Neuronal stem cell (in vitro differentiated cells): ENCODE measurements at regions not wholly inside any gene's neighbourhood (a gene's known extent, or its start where the extent isn't known, plus 50 kb on each side); places are given as distances from the start of the nearest gene placed in this dataset.

ENCODE experiments used
- DNase-seq: peaks from one replicate; pipeline ENCODE4 v3.0.0-alpha.2; 2013; ENCODE audit warnings: low spot score
- H2AFZ ChIP-seq: one replicate; pipeline ENCODE4 v1.6.1; 2013; ENCODE audit warnings: mild to moderate bottlenecking, low read length, inconsistent platforms
- H2AK5ac ChIP-seq: 2 replicates; pipeline ENCODE4 v1.6.1; 2013; ENCODE audit warnings: low read depth, mild to moderate bottlenecking, inconsistent platforms, low read length, moderate library complexity, mixed read lengths
- H2BK120ac ChIP-seq: 2 replicates; pipeline ENCODE4 v1.6.1; 2013; ENCODE audit warnings: low read depth, mild to moderate bottlenecking, inconsistent platforms, low read length, moderate library complexity, mixed read lengths
- H2BK12ac ChIP-seq: one replicate; pipeline ENCODE4 v1.6.1; 2013; ENCODE audit warnings: low read length, inconsistent platforms
- H2BK15ac ChIP-seq: 2 replicates; pipeline ENCODE4 v1.6.1; 2013; ENCODE audit warnings: mild to moderate bottlenecking, low read length, inconsistent platforms, mixed read lengths
- H2BK5ac ChIP-seq: one replicate; pipeline ENCODE4 v1.6.1; 2013; ENCODE audit warnings: inconsistent platforms, mild to moderate bottlenecking, low read length, moderate library complexity
- H3K14ac ChIP-seq: one replicate; pipeline ENCODE4 v1.6.1; 2013; ENCODE audit warnings: low read length, inconsistent platforms
- H3K18ac ChIP-seq: 2 replicates; pipeline ENCODE4 v1.6.1; 2013; ENCODE audit warnings: low read length, inconsistent platforms
- H3K23ac ChIP-seq: 2 replicates; pipeline ENCODE4 v1.6.1; 2013; ENCODE audit warnings: low read depth, mild to moderate bottlenecking, mixed read lengths, low read length, inconsistent platforms; ENCODE audit not compliant: poor library complexity
- H3K27ac ChIP-seq: replicated peaks from 3 replicates; pipeline ENCODE4 v1.5.1; 2013; ENCODE audit warnings: low read length, inconsistent platforms
- H3K27me3 ChIP-seq, 3 experiments: 2 replicates each; pipeline ENCODE4 v1.6.1; 2013; ENCODE audit warnings: low read length in 3 of 3, mild to moderate bottlenecking in 2 of 3, inconsistent platforms in 1 of 3, low read depth in 1 of 3, mixed read lengths in 1 of 3, moderate library complexity in 1 of 3; ENCODE audit not compliant: control insufficient read depth in 3 of 3, insufficient read depth in 3 of 3
- H3K36me3 ChIP-seq, 2 donors: replicated peaks in 1 of 2; 2 replicates each; pipeline ENCODE4 v1.6.1; 2013; ENCODE audit warnings: low read length in 2 of 2; ENCODE audit not compliant: control insufficient read depth in 2 of 2, insufficient read depth in 2 of 2
- H3K4ac ChIP-seq: 2 replicates; pipeline ENCODE4 v1.6.1; 2013; ENCODE audit warnings: inconsistent platforms, mild to moderate bottlenecking, low read length, moderate library complexity
- H3K4me1 ChIP-seq, 2 donors: 1 replicate in 1 of 2; 2 replicates in 1 of 2; pipeline ENCODE4 v1.6.1; 2013; ENCODE audit warnings: low read length in 2 of 2, low read depth in 1 of 2; ENCODE audit not compliant: control insufficient read depth in 2 of 2, insufficient read depth in 1 of 2
- H3K4me2 ChIP-seq: one replicate; pipeline ENCODE4 v1.6.1; 2013; ENCODE audit warnings: mild to moderate bottlenecking, low read length, inconsistent platforms; ENCODE audit not compliant: insufficient read depth, poor library complexity, severe bottlenecking
- H3K4me3 ChIP-seq, 2 donors: 2 replicates each; pipeline ENCODE4 v1.5.1; 2013; ENCODE audit warnings: low read length in 2 of 2, mild to moderate bottlenecking in 2 of 2, inconsistent platforms in 1 of 2, moderate library complexity in 1 of 2
- H3K79me1 ChIP-seq: one replicate; pipeline ENCODE4 v1.6.1; 2013; ENCODE audit warnings: low read depth, mild to moderate bottlenecking, inconsistent platforms, low read length, moderate library complexity
- H3K9ac ChIP-seq: one replicate; pipeline ENCODE4 v1.6.1; 2013; ENCODE audit warnings: mild to moderate bottlenecking, low read depth, low read length, inconsistent platforms; ENCODE audit not compliant: poor library complexity
- H3K9me3 ChIP-seq, 2 donors: replicated peaks in 1 of 2; 2 replicates each; pipeline versions ENCODE3 to v1.6.1; 2013; ENCODE audit warnings: low read length in 2 of 2, mild to moderate bottlenecking in 2 of 2, inconsistent platforms in 1 of 2, low read depth in 1 of 2, mixed read lengths in 1 of 2, moderate library complexity in 1 of 2; ENCODE audit not compliant: control insufficient read depth in 2 of 2, insufficient read depth in 1 of 2
- H4K8ac ChIP-seq: one replicate; pipeline ENCODE4 v1.6.1; 2013; ENCODE audit warnings: low read depth, mild to moderate bottlenecking, inconsistent platforms, low read length, moderate library complexity
- H4K91ac ChIP-seq: one replicate; pipeline ENCODE4 v1.6.1; 2013; ENCODE audit warnings: low read length, low read depth, mild to moderate bottlenecking, inconsistent platforms; ENCODE audit not compliant: poor library complexity
- WGBS, 2 donors: extraction: QIAGEN DNeasy Blood & Tissue Kit; methylation state at CpG; one replicate each; pipeline ENCODE4 v1.1.7; 2013; ENCODE audit warnings: missing lambda C conversion rate in 2 of 2, mixed read lengths in 1 of 2; ENCODE audit not compliant: insufficient read length in 2 of 2, insufficient replicate concordance in 1 of 2; ENCODE audit errors: extremely low coverage in 2 of 2; 5-methylcytosine and 5-hydroxymethylcytosine counted together

DNA sequence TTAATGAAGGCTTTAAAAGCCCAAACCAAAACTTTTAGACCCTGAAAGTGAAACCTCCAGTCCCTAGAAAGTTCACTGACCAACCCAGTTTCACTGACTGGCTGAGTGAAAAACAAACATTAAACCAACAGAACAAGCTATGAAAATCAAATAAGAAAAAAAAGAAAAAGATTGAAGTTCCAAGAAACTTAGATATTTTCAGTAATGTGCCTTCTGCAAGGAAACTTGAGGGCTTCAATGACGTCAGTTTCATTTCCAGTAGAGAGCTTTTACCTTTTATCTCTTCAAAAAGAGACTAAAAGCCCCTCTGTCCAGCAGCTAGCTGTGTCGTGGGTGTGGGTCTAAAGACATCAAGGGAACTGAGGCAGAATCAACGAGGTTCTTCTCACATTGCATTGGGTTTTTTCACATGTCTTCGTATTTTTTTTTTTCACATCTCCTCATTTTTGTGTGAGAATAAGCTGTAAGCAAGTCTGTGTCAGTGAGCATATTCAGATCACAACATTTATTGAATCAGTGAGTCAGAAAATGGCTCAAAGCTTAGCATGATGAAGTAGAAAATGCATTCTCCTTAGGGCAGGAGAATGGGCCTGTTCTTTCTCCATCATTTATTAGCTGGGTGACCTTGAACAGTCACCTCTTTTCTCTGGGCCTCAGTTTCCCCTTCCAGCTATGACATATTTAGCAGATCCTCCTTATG, 54.8 kb upstream of the BCL6 start:
- no peaks in the 10 kb centered on the region for H3K79me1 ChIP-seq
- H4K91ac ChIP-seq: no peak overlapping the region
- H3K18ac ChIP-seq: no peak overlapping the region
- no peak overlapping the region for H2BK15ac ChIP-seq
- no peak overlapping the region for H2AFZ ChIP-seq
- H3K4me1 ChIP-seq: no peaks in the 10 kb centered on the region
- no peaks in the 10 kb centered on the region for H3K36me3 ChIP-seq
- H3K4ac ChIP-seq: no peak overlapping the region
- no peak overlapping the region for H2BK120ac ChIP-seq
- no peak overlapping the region for H3K14ac ChIP-seq
- H3K23ac ChIP-seq: no peak overlapping the region
- H3K9ac ChIP-seq: no peak overlapping the region
- H3K4me3 ChIP-seq: no peak overlapping the region
- no peak for DNase-seq
- no peak overlapping the region for H3K27ac ChIP-seq
- WGBS, 2 donors: no CpG with 5 or more reads among the region's 4 CpGs
- no peak overlapping the region for H4K8ac ChIP-seq
- H2AK5ac ChIP-seq: no peak overlapping the region
- no peaks in the 10 kb centered on the region for H3K27me3 ChIP-seq
- H3K4me2 ChIP-seq: no peak overlapping the region
- no peak overlapping the region for H2BK12ac ChIP-seq
- H2BK5ac ChIP-seq: no peak overlapping the region
- no peaks in the 10 kb centered on the region for H3K9me3 ChIP-seq

DNA sequence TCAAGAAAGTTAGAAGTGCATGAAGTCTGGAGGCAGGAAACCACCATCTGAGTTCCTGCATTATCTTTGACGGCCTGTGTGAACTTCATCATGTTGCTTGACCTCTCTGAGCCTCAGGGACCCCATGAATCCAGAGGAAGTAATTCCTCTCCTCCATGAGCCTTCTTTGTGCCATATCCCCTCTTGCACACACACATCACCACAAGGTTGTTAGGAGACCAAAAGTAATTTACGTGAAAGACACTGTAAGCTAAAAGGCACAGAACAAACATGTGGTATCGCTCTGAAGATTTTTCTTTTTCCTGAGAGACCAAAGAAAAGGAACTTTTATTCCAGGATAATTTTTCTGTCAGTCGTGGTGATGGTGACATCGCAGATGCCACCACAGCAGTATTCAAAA, 55.9 kb upstream of the BCL6 start:
- Histone ChIP-seq H3K9me3 (no peaks in the 10 kb centered on the region), H2BK15ac (no peak overlapping the region), H3K9ac (no peak overlapping the region), H4K8ac (no peak overlapping the region), H2BK120ac (no peak overlapping the region), H2AK5ac (no peak overlapping the region), H3K23ac (no peak overlapping the region), H4K91ac (no peak overlapping the region), H3K27me3 (no peaks in the 10 kb centered on the region), H2BK12ac (no peak overlapping the region), H3K36me3 (no peaks in the 10 kb centered on the region), H3K79me1 (no peaks in the 10 kb centered on the region), H3K27ac (no peak overlapping the region), H2AFZ (no peak overlapping the region), H3K18ac (no peak overlapping the region), H2BK5ac (no peak overlapping the region), H3K14ac (no peak overlapping the region), H3K4me1 (no peaks in the 10 kb centered on the region), H3K4me3 (no peak overlapping the region), H3K4me2 (no peak overlapping the region), H3K4ac (no peak overlapping the region)
- DNase-seq: no peak
- WGBS, 2 donors: no CpG with 5 or more reads among the region's 5 CpGs

DNA sequence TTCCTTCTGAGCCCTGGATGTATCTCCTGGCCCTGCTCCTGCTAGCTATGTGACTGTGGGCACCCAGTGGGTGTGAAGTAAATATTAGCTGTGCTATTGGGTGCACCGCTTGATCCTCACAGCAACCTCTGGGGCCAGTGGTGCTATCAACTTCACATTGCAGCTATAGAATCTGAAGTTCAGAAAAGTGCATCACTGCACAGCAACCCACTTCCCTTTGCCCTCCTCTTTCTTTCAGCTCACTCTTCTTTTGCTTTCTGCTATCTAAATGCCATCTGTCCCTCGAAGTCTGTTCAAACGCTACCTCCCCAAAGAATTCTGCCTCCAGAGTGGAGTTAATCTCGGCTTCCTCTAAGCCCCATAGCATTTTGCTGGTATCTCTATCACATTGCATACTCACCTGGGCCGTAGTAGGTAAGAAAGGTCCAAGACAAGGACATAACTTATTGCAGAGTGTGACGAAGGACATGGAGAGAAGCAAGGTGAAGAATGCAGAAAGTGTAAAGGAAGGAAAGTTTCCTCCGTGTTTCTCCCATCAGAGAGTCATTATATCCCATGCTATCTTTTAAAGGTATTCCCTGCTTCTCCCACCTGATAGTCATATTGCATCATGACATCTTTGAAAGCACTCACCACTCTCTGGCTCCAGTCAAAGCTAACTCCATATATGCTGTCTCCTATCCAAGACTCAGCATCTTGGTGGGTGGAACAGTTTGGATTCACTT, 57.1 kb upstream of the BCL6 start:
- no peaks in the 10 kb centered on the region for H3K4me1 ChIP-seq
- H3K9ac ChIP-seq: no peak overlapping the region
- no peak for DNase-seq
- no peaks in the 10 kb centered on the region for H3K9me3 ChIP-seq
- H4K8ac ChIP-seq: no peak overlapping the region
- H3K36me3 ChIP-seq: no peaks in the 10 kb centered on the region
- no peak overlapping the region for H3K14ac ChIP-seq
- no peak overlapping the region for H2AK5ac ChIP-seq
- no peak overlapping the region for H3K4me2 ChIP-seq
- no peak overlapping the region for H4K91ac ChIP-seq
- no peak overlapping the region for H2BK12ac ChIP-seq
- no peak overlapping the region for H3K4me3 ChIP-seq
- no peak overlapping the region for H3K27ac ChIP-seq
- H2BK5ac ChIP-seq: no peak overlapping the region
- H3K23ac ChIP-seq: no peak overlapping the region
- H3K4ac ChIP-seq: no peak overlapping the region
- H2BK15ac ChIP-seq: no peak overlapping the region
- H3K18ac ChIP-seq: no peak overlapping the region
- no peak overlapping the region for H2BK120ac ChIP-seq
- H2AFZ ChIP-seq: no peak overlapping the region
- H3K27me3 ChIP-seq: no peaks in the 10 kb centered on the region
- no CpG with 5 or more reads among the region's 7 CpGs for WGBS, 2 donors
- no peaks in the 10 kb centered on the region for H3K79me1 ChIP-seq

DNA sequence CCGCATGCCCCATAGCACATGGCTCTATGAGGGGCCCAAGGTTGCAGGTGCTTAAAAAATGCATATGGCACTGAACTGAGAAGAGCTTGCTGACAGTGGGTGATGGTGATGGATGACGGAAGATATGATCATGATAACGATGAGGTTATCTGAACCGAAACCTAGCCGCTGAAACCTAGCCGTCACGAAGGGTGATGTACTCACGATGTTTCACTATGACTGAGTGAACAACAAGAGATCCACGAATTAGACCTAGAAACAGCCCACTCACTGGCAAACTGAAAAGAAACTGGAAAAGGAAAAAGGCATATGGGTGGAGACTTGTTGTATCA, 57.6 kb upstream of the BCL6 start:
- Histone ChIP-seq H3K27me3 (no peaks in the 10 kb centered on the region), H2BK15ac (no peak overlapping the region), H4K91ac (no peak overlapping the region), H3K79me1 (no peaks in the 10 kb centered on the region), H3K27ac (no peak overlapping the region), H3K9ac (no peak overlapping the region), H3K18ac (no peak overlapping the region), H2AK5ac (no peak overlapping the region), H3K4me1 (no peaks in the 10 kb centered on the region), H3K4me2 (no peak overlapping the region), H2BK5ac (no peak overlapping the region), H4K8ac (no peak overlapping the region), H3K14ac (no peak overlapping the region), H3K9me3 (no peaks in the 10 kb centered on the region), H2BK12ac (no peak overlapping the region), H3K36me3 (no peaks in the 10 kb centered on the region), H3K23ac (no peak overlapping the region), H3K4me3 (no peak overlapping the region), H2BK120ac (no peak overlapping the region), H2AFZ (no peak overlapping the region), H3K4ac (no peak overlapping the region)
- WGBS, 2 donors: no CpG with 5 or more reads among the region's 9 CpGs
- no peak for DNase-seq
